Stimulated activated CD4-positive, alpha-beta T cell treated with anti-CD3 and anti-CD28 coated beads, TNF-alpha, amount 100 ng/mL, for 4 hours (primary cell): ENCODE measurements at regions not wholly inside any gene's neighbourhood (a gene's known extent, or its start where the extent isn't known, plus 50 kb on each side); places are given as distances from the start of the nearest gene placed in this dataset.
A peak's percentile ranks its signal among the peaks of the same experiment; 100 is the strongest.
"Not testable (repeated sequence)": the region's sequence is repeated elsewhere in the genome, so short reads cannot be mapped to it uniquely, and the experiment has no call there.

Experiments
- DNase-seq, 3 experiments: peaks; one replicate each; pipeline ENCODE4 v3.0.0-alpha.2; 2020; ENCODE audit warnings: low read depth in 3 of 3

GRCh38 chr16:31581065-31581464 lies 53.4 kb downstream of the AHSP start:
- not testable (repeated sequence) for DNase-seq

- not testable (repeated sequence) for DNase-seq
Measured at GRCh38 chr16:31601737-31602384, 74.2 kb downstream of the AHSP start.

- DNase-seq, result no peak
Measured at GRCh38 chr16:31618130-31618529, 90.4 kb downstream of the AHSP start.

- no peak for DNase-seq
Measured at GRCh38 chr16:31636433-31636832, 108.7 kb downstream of the AHSP start.

- no peak for DNase-seq
Measured at GRCh38 chr16:31641279-31641678, 113.6 kb downstream of the AHSP start.

- DNase-seq, result not testable (repeated sequence)
Measured at GRCh38 chr16:31655674-31656073, 128.0 kb downstream of the AHSP start.

- no peak for DNase-seq
Measured at GRCh38 chr16:31664683-31665482, 137.2 kb downstream of the AHSP start.

- DNase-seq, result no peak
Measured at GRCh38 chr16:31674686-31675085, 147.0 kb downstream of the AHSP start.

- DNase-seq, result no peak
Measured at GRCh38 chr16:31676731-31677130, 149.0 kb downstream of the AHSP start.

- no peak for DNase-seq
Measured at GRCh38 chr16:31678649-31679325, 151.1 kb downstream of the AHSP start.

- not testable (repeated sequence) for DNase-seq
Measured at GRCh38 chr16:31689331-31689730, 161.6 kb downstream of the AHSP start.

- DNase-seq, result not testable (repeated sequence)
Measured at GRCh38 chr16:31692338-31692737, 164.6 kb downstream of the AHSP start.

GRCh38 chr16:31693733-31694132 lies 166.0 kb downstream of the AHSP start:
- no peak for DNase-seq

- no peak for DNase-seq
Measured at GRCh38 chr16:31694461-31694860, 166.8 kb downstream of the AHSP start.

- no peak for DNase-seq
Measured at GRCh38 chr16:31695667-31696066, 168.0 kb downstream of the AHSP start.

- DNase-seq, result no peak
Measured at GRCh38 chr16:31696968-31697743, 169.5 kb downstream of the AHSP start.

GRCh38 chr16:31697744-31698125 lies 170.0 kb downstream of the AHSP start:
- DNase-seq, result no peak

- no peak for DNase-seq
Measured at GRCh38 chr16:31698901-31699300, 171.2 kb downstream of the AHSP start.

- no peak for DNase-seq
Measured at GRCh38 chr16:31699601-31700000, 171.9 kb downstream of the AHSP start.

- DNase-seq, result no peak
Measured at GRCh38 chr16:31700200-31700529, 172.5 kb downstream of the AHSP start.

GRCh38 chr16:31700530-31701388 lies 172.8 kb upstream of the ZNF267 start:
- DNase-seq, result peak; percentile 81 to 88 (median 82)
